SK-N-MC (cell line): ENCODE measurements at regions not wholly inside any gene's neighbourhood (a gene's known extent, or its start where the extent isn't known, plus 50 kb on each side); places are given as distances from the start of the nearest gene placed in this dataset.

Experiments used
- EZH2 ChIP-seq: fragments of 200-600 bp; sonication (generic); IDR thresholded peaks from one replicate; pipeline ENCODE4 v1.6.1; 2017; ENCODE audit warnings: antibody characterized with exemption
- FOXP2 ChIP-seq: optimal IDR thresholded peaks from 2 replicates; pipeline ENCODE3; 2011; ENCODE audit warnings: mild to moderate bottlenecking, moderate library complexity; ENCODE audit not compliant: insufficient read depth; ENCODE audit errors: extremely low read length, control extremely low read depth
- POLR2AphosphoS5 ChIP-seq: IDR thresholded peaks from 2 replicates; pipeline ENCODE4 v1.6.1; 2012; ENCODE audit warnings: mild to moderate bottlenecking, low read depth, low read length, borderline replicate concordance

- TF ChIP-seq POLR2AphosphoS5 (no peak), EZH2 (no peak), FOXP2 (no peak)
These were observed 66.9 kb downstream of the NHLRC3 start for GRCh38 chr13:39105110-39105509.
